ENCODE measurements at regions not wholly inside any gene's neighbourhood (a gene's known extent, or its start where the extent isn't known, plus 50 kb on each side); places are given as distances from the start of the nearest gene placed in this dataset.
"Not testable (repeated sequence)": the region's sequence is repeated elsewhere in the genome, so short reads cannot be mapped to it uniquely, and the experiment has no call there.

- no peaks in the 10 kb centered on the region for H3K4me1 Mint-ChIP-seq
These were observed 1270.8 kb downstream of the ROBO1 start for GRCh38 chr3:78497021-78497420.

GRCh38 chr3:78497767-78498166 lies 1270.0 kb downstream of the ROBO1 start:
- Mint-ChIP-seq H3K27me3 (no peaks in the 10 kb centered on the region), H3K4me1 (no peaks in the 10 kb centered on the region), H3K4me3 (no peak overlapping the region), H3K27ac (no peak overlapping the region), H3K36me3 (no peaks in the 10 kb centered on the region), H3K9me3 (peaks cover 2% of the 10 kb centered on the region)
- ATAC-seq, result no peak

More at GRCh38 chr3:78497021-78497420, 1270.8 kb downstream of the ROBO1 start:
- H3K27ac Mint-ChIP-seq, result no peak overlapping the region
- H3K27me3 Mint-ChIP-seq, result no peaks in the 10 kb centered on the region
- no peak for ATAC-seq
- no peaks in the 10 kb centered on the region for H3K36me3 Mint-ChIP-seq
- no peak overlapping the region for H3K4me3 Mint-ChIP-seq
- H3K9me3 Mint-ChIP-seq, result no peaks in the 10 kb centered on the region

GRCh38 chr3:78506061-78506460 lies 1261.7 kb downstream of the ROBO1 start:
- Mint-ChIP-seq H3K27me3 (no peaks in the 10 kb centered on the region), H3K9me3 (peaks cover 4% of the 10 kb centered on the region), H3K4me1 (no peaks in the 10 kb centered on the region), H3K27ac (no peak overlapping the region), H3K4me3 (no peak overlapping the region), H3K36me3 (no peaks in the 10 kb centered on the region)
- no peak for ATAC-seq

GRCh38 chr3:78506581-78507195 lies 1261.1 kb downstream of the ROBO1 start:
- ATAC-seq, result no peak
- H3K27ac Mint-ChIP-seq, result no peak overlapping the region

GRCh38 chr3:78507196-78507984 lies 1260.4 kb downstream of the ROBO1 start:
- no peaks in the 10 kb centered on the region for H3K36me3 Mint-ChIP-seq
- peaks cover 4% of the 10 kb centered on the region for H3K9me3 Mint-ChIP-seq
- no peaks in the 10 kb centered on the region for H3K27me3 Mint-ChIP-seq
- H3K4me3 Mint-ChIP-seq, result no peak overlapping the region
- no peak for ATAC-seq
- no peak overlapping the region for H3K27ac Mint-ChIP-seq
- H3K4me1 Mint-ChIP-seq, result no peaks in the 10 kb centered on the region

More at GRCh38 chr3:78506581-78507195, 1261.1 kb downstream of the ROBO1 start:
- Mint-ChIP-seq H3K4me1 (no peaks in the 10 kb centered on the region), H3K36me3 (no peaks in the 10 kb centered on the region), H3K27me3 (no peaks in the 10 kb centered on the region), H3K9me3 (peaks cover 4% of the 10 kb centered on the region), H3K4me3 (no peak overlapping the region)

GRCh38 chr3:78511840-78512239 lies 1256.0 kb downstream of the ROBO1 start:
- Mint-ChIP-seq H3K4me3 (no peak overlapping the region), H3K9me3 (no peaks in the 10 kb centered on the region), H3K36me3 (no peaks in the 10 kb centered on the region), H3K27me3 (no peaks in the 10 kb centered on the region), H3K4me1 (no peaks in the 10 kb centered on the region), H3K27ac (no peak overlapping the region)
- ATAC-seq, result no peak

GRCh38 chr3:78512786-78513185 lies 1255.0 kb downstream of the ROBO1 start:
- not testable (repeated sequence) for H3K4me3 Mint-ChIP-seq, ATAC-seq, H3K36me3 Mint-ChIP-seq, H3K9me3 Mint-ChIP-seq, H3K27me3 Mint-ChIP-seq, H3K27ac Mint-ChIP-seq, H3K4me1 Mint-ChIP-seq

- ATAC-seq, result no peak
- H3K36me3 Mint-ChIP-seq, result no peaks in the 10 kb centered on the region
- no peaks in the 10 kb centered on the region for H3K4me1 Mint-ChIP-seq
- no peak overlapping the region for H3K4me3 Mint-ChIP-seq
- peaks cover 3% of the 10 kb centered on the region for H3K9me3 Mint-ChIP-seq
- no peaks in the 10 kb centered on the region for H3K27me3 Mint-ChIP-seq
- H3K27ac Mint-ChIP-seq, result no peak overlapping the region
These were observed 1251.4 kb downstream of the ROBO1 start for GRCh38 chr3:78516437-78516836.

- H3K4me1 Mint-ChIP-seq, result no peaks in the 10 kb centered on the region
- no peaks in the 10 kb centered on the region for H3K36me3 Mint-ChIP-seq
- no peak overlapping the region for H3K4me3 Mint-ChIP-seq
- H3K27ac Mint-ChIP-seq, result no peak overlapping the region
- ATAC-seq, result no peak
- peaks cover 3% of the 10 kb centered on the region for H3K9me3 Mint-ChIP-seq
- H3K27me3 Mint-ChIP-seq, result no peaks in the 10 kb centered on the region
These were observed 1250.9 kb downstream of the ROBO1 start for GRCh38 chr3:78516937-78517336.

GRCh38 chr3:78517965-78518364 lies 1249.8 kb downstream of the ROBO1 start:
- H3K4me1 Mint-ChIP-seq, result no peaks in the 10 kb centered on the region
- no peaks in the 10 kb centered on the region for H3K27me3 Mint-ChIP-seq
- H3K9me3 Mint-ChIP-seq, result peaks cover 5% of the 10 kb centered on the region
- H3K36me3 Mint-ChIP-seq, result no peaks in the 10 kb centered on the region
- H3K4me3 Mint-ChIP-seq, result no peak overlapping the region
- no peak overlapping the region for H3K27ac Mint-ChIP-seq
- ATAC-seq, result no peak

- Mint-ChIP-seq H3K4me1 (no peaks in the 10 kb centered on the region), H3K36me3 (no peaks in the 10 kb centered on the region), H3K9me3 (peaks cover 5% of the 10 kb centered on the region), H3K4me3 (no peak overlapping the region), H3K27ac (no peak overlapping the region), H3K27me3 (no peaks in the 10 kb centered on the region)
- ATAC-seq, result no peak
These were observed 1248.5 kb downstream of the ROBO1 start for GRCh38 chr3:78519281-78519680.

- Mint-ChIP-seq H3K4me1 (no peaks in the 10 kb centered on the region), H3K4me3 (no peak overlapping the region), H3K27me3 (no peaks in the 10 kb centered on the region), H3K9me3 (peaks cover 9% of the 10 kb centered on the region), H3K36me3 (no peaks in the 10 kb centered on the region), H3K27ac (no peak overlapping the region)
- no peak for ATAC-seq
These were observed 1238.2 kb downstream of the ROBO1 start for GRCh38 chr3:78529601-78530000.

- no peaks in the 10 kb centered on the region for H3K4me1 Mint-ChIP-seq
- H3K27me3 Mint-ChIP-seq, result no peaks in the 10 kb centered on the region
- H3K36me3 Mint-ChIP-seq, result no peaks in the 10 kb centered on the region
- no peak overlapping the region for H3K4me3 Mint-ChIP-seq
- peaks cover 3% of the 10 kb centered on the region for H3K9me3 Mint-ChIP-seq
- no peak for ATAC-seq
- no peak overlapping the region for H3K27ac Mint-ChIP-seq
These were observed 1227.3 kb downstream of the ROBO1 start for GRCh38 chr3:78540485-78540884.

GRCh38 chr3:78545827-78546226 lies 1222.0 kb downstream of the ROBO1 start:
- no peaks in the 10 kb centered on the region for H3K36me3 Mint-ChIP-seq
- no peaks in the 10 kb centered on the region for H3K27me3 Mint-ChIP-seq
- no peak overlapping the region for H3K4me3 Mint-ChIP-seq
- H3K4me1 Mint-ChIP-seq, result no peaks in the 10 kb centered on the region
- H3K9me3 Mint-ChIP-seq, result peaks cover 8% of the 10 kb centered on the region
- no peak overlapping the region for H3K27ac Mint-ChIP-seq
- no peak for ATAC-seq

Data from stimulated activated memory B cell treated with anti-CD40 and anti-IgM and Interleukin-4, amounts not matched to agents 10 μg/mL and 1 μg/mL and 100 μg/mL, for 72 hours (primary cell).